GM12878 (cell line): ENCODE measurements at regions not wholly inside any gene's neighbourhood (a gene's known extent, or its start where the extent isn't known, plus 50 kb on each side); places are given as distances from the start of the nearest gene placed in this dataset.

Source experiments
- ATAC-seq: fragments of 200-7000 bp; cut with Tn5 transposase; 3 replicates; pipeline ENCODE4 v1.9.1; 2020; ENCODE audit warnings: mild to moderate bottlenecking, moderate library complexity
- BruUV-seq: library from RNA; stranded (reverse); fragments of 400-500 nt; replicated peaks from 2 replicates; lab custom pipeline; 2021; lab: Mats Ljungman, UMichigan
- CTCF ChIA-PET: fragments of 300-600 bp; sonication (Branson Sonifier 250); formaldehyde crosslinking; extraction: SDS; loops from one replicate; lab custom pipeline; 2021; ENCODE audit warnings: inconsistent platforms; lab: Yijun Ruan, JAX
- POLR2A ChIA-PET: fragments of 350-600 bp; formaldehyde crosslinking; extraction: SDS; loops from one replicate; lab custom pipeline; 2021; ENCODE audit warnings: inconsistent platforms; lab: Charles Lee
- RAD21 ChIA-PET: fragments of 300-600 bp; sonication (Branson Sonifier 250); formaldehyde crosslinking; loops from one replicate; lab custom pipeline; 2023; ENCODE audit warnings: antibody characterized with exemption; ENCODE audit not compliant: unreplicated experiment; lab: Charles Lee
- SMC1A ChIA-PET: fragments of 300-600 bp; sonication (Branson Sonifier 250); formaldehyde crosslinking; loops from one replicate; lab custom pipeline; 2023; ENCODE audit not compliant: unreplicated experiment, uncharacterized antibody; lab: Charles Lee
- DNase-seq: peaks from one replicate; pipeline ENCODE4 v3.0.0-alpha.2; 2011; ENCODE audit warnings: low read depth, low spot score
- FAIRE-seq: peaks from 3 replicates; lab custom pipeline; 2011; peaks lifted over from hg19 to GRCh38; lab: Jason Lieb, UNC
- H2AFZ ChIP-seq: 2 replicates; pipeline ENCODE4 v1.6.0; 2011; ENCODE audit warnings: low read depth, low read length, control low read depth; ENCODE audit not compliant: control insufficient read depth
- H3K27ac ChIP-seq: 2 replicates; pipeline ENCODE4 v1.5.1; 2011; ENCODE audit warnings: control low read depth; ENCODE audit not compliant: control insufficient read depth, insufficient read depth
- H3K27me3 ChIP-seq, 2 experiments: replicated peaks in 1 of 2; 2 replicates each; pipeline versions ENCODE4 v1.6.0 to v1.6.1; 2011; ENCODE audit warnings: low read length in 1 of 2; ENCODE audit not compliant: control insufficient read depth in 2 of 2, insufficient read depth in 2 of 2
- H3K36me3 ChIP-seq, 2 experiments: 2 replicates each; pipeline ENCODE4 v1.5.1; 2011; ENCODE audit warnings: low read length in 1 of 2; ENCODE audit not compliant: control insufficient read depth in 2 of 2, insufficient read depth in 2 of 2
- H3K4me1 ChIP-seq: 2 replicates; pipeline ENCODE4 v1.6.1; 2011; ENCODE audit warnings: mild to moderate bottlenecking, low read length, moderate library complexity, mixed read lengths; ENCODE audit not compliant: control insufficient read depth, insufficient read depth
- H3K4me2 ChIP-seq: 2 replicates; pipeline ENCODE4 v1.6.0; 2011; ENCODE audit warnings: control low read depth; ENCODE audit not compliant: control insufficient read depth, insufficient read depth
- H3K4me3 ChIP-seq: fragments of 200-600 bp; sonication (generic); 2 replicates; pipeline ENCODE4 v1.5.1; 2016
- H3K79me2 ChIP-seq: 2 replicates; pipeline ENCODE4 v1.6.0; 2011; ENCODE audit warnings: low read length; ENCODE audit not compliant: control insufficient read depth, insufficient read depth
- H3K9ac ChIP-seq: 2 replicates; pipeline ENCODE4 v1.8.0; 2011; ENCODE audit warnings: low read length, control low read depth, mixed read lengths; ENCODE audit not compliant: control insufficient read depth, insufficient read depth
- H3K9me3 ChIP-seq: replicated peaks from 3 replicates; pipeline ENCODE4 v1.5.1; 2011; ENCODE audit warnings: mild to moderate bottlenecking, low read length; ENCODE audit not compliant: control insufficient read depth, insufficient read depth
- H4K20me1 ChIP-seq: 2 replicates; pipeline ENCODE4 v1.6.0; 2011; ENCODE audit not compliant: control insufficient read depth, insufficient read depth
- BHLHE40 ChIP-seq, 2 experiments: fragments of 450-650 bp in 1 of 2; IDR thresholded peaks; 2 replicates each; pipeline ENCODE4 v1.6.1; 2011 to 2017; ENCODE audit warnings: low read depth in 2 of 2, borderline replicate concordance in 1 of 2, improper control_type of control experiment in 1 of 2, low read length in 1 of 2, mild to moderate bottlenecking in 1 of 2
- FOXM1 ChIP-seq: IDR thresholded peaks from 2 replicates; pipeline ENCODE4 v1.6.1; 2012; ENCODE audit warnings: low read depth, mild to moderate bottlenecking, inconsistent platforms, low read length, moderate library complexity
- PML ChIP-seq: IDR thresholded peaks from 2 replicates; pipeline ENCODE4 v1.6.1; 2012; ENCODE audit warnings: low read length, inconsistent platforms
- WGBS: methylation state at CpG from one replicate; pipeline ENCODE4 v1.1.6; 2016; ENCODE audit warnings: low lambda C conversion rate; ENCODE audit not compliant: insufficient replicate concordance, insufficient coverage; ENCODE audit errors: missing lambda C conversion rate; 5-methylcytosine and 5-hydroxymethylcytosine counted together
- in situ Hi-C: fragments of 300-500 bp; cut with MboI; formaldehyde crosslinking; loops from 9 replicates; pipeline ENCODE4 v1.14.3; 2018; ENCODE audit warnings: mixed read lengths
- intact Hi-C: fragments of 100-400 bp; cut with micrococcal nuclease; formaldehyde crosslinking; loops from one replicate; pipeline ENCODE4 v1.14.2; 2022; ENCODE audit not compliant: unreplicated experiment
- TF ChIP-seq, protein P1 (sequence below): IDR thresholded peaks from 2 replicates; pipeline ENCODE4 v1.6.1; 2011; ENCODE audit warnings: borderline replicate concordance, low read depth, mild to moderate bottlenecking, moderate library complexity, low read length; ENCODE audit not compliant: insufficient read depth, poor library complexity, severe bottlenecking
- TF ChIP-seq, protein P2 (sequence below): fragments of 450-650 bp; IDR thresholded peaks from 2 replicates; pipeline ENCODE4 v1.6.1; 2018; ENCODE audit warnings: borderline replicate concordance, mild to moderate bottlenecking; ENCODE audit not compliant: partially characterized antibody
- TF ChIP-seq, protein P3 (sequence below): IDR thresholded peaks from 2 replicates; pipeline ENCODE4 v1.6.1; 2012; ENCODE audit warnings: low read depth, low read length, improper control_type of control experiment

DNA sequence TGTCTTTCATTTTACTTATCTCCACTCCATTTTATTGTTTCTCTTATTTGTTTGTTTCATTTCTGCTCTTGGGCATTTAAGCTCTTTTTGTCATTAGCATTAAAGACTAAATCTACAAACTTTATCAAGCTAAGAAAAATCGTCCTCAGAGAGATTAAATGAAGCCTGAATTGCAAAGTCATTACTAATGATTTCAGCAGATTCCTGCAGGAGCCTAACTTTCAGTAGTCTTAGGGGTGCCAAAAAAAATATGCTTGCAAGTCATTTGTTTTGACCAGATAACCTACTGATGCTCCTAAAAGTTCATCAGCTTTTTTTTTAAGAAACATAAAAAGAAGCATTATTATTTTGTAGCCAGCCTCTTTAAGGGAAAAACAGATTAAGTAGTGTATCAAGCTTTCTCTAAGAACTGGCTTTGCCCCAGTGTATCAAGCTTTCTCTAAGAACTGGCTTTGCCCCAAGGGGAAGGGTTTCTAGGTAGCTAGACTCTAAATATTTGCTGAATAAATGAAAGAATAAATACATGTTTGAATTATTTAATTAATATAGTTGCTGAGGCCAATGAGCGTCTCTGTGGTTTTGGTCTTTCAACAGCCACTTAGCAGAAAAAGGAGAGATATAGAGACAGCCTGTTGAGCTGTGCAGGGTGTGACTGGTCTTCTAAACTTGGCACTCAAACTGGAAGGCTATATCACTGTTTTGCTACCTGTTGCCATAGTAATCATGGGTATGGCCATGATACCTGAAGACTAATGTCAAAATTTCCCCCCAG lies 174.2 kb downstream of the BTC start:
- H4K20me1 ChIP-seq = no peaks in the 10 kb centered on the region
- intact Hi-C loops (loop anchor here (5.0 kb wide), 1 partner anchor 83 kb away; no protein-coding TSS in a partner anchor), in situ Hi-C loops (no loop called here)
- no peaks in the 10 kb centered on the region for H3K79me2 ChIP-seq
- BruUV-seq = no TSS peak
- H3K4me2 ChIP-seq = no peak overlapping the region
- H2AFZ ChIP-seq = no peak overlapping the region
- CTCF ChIA-PET = interaction anchor here (1.0 to 5.3 kb wide), 3 partner anchors 49 to 243 kb away, joined by 3 to 63 read pairs (median 3); no protein-coding TSS in a partner anchor
- 18% methylated on average over 2 of the region's 2 CpGs for WGBS
- ATAC-seq (no peak), FAIRE-seq (no peak), DNase-seq (no peak)
- H3K4me3 ChIP-seq = no peak overlapping the region
- no peak for TF ChIP-seq PML
- TF ChIP-seq BHLHE40 (IDR thresholded peaks at IDR 0.05; ENCODE audit: borderline replicate concordance in 1 of 2, low read depth in 2 of 2, low read length in 1 of 2) = no peak
- TF ChIP-seq, protein P1, sequence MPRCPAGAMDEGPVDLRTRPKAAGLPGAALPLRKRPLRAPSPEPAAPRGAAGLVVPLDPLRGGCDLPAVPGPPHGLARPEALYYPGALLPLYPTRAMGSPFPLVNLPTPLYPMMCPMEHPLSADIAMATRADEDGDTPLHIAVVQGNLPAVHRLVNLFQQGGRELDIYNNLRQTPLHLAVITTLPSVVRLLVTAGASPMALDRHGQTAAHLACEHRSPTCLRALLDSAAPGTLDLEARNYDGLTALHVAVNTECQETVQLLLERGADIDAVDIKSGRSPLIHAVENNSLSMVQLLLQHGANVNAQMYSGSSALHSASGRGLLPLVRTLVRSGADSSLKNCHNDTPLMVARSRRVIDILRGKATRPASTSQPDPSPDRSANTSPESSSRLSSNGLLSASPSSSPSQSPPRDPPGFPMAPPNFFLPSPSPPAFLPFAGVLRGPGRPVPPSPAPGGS = no peak
- no peak for TF ChIP-seq FOXM1
- TF ChIP-seq, protein P2, sequence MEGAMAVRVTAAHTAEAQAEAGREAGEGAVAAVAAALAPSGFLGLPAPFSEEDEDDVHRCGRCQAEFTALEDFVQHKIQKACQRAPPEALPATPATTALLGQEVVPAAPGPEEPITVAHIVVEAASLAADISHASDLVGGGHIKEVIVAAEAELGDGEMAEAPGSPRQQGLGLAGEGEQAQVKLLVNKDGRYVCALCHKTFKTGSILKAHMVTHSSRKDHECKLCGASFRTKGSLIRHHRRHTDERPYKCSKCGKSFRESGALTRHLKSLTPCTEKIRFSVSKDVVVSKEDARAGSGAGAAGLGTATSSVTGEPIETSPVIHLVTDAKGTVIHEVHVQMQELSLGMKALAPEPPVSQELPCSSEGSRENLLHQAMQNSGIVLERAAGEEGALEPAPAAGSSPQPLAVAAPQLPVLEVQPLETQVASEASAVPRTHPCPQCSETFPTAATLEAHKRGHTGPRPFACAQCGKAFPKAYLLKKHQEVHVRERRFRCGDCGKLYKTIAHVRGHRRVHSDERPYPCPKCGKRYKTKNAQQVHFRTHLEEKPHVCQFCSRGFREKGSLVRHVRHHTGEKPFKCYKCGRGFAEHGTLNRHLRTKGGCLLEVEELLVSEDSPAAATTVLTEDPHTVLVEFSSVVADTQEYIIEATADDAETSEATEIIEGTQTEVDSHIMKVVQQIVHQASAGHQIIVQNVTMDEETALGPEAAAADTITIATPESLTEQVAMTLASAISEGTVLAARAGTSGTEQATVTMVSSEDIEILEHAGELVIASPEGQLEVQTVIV = no peak
- TF ChIP-seq, protein P3, sequence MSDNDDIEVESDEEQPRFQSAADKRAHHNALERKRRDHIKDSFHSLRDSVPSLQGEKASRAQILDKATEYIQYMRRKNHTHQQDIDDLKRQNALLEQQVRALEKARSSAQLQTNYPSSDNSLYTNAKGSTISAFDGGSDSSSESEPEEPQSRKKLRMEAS = no peak
- H3K9me3 ChIP-seq = no peaks in the 10 kb centered on the region
- H3K36me3 ChIP-seq = no peaks in the 10 kb centered on the region
- H3K27me3 ChIP-seq = no peaks in the 10 kb centered on the region
- RAD21 ChIA-PET = interaction anchor here (0.6 kb wide), 1 partner anchor 243 kb away, joined by 4 read pairs; no protein-coding TSS in a partner anchor
- no peak overlapping the region for H3K27ac ChIP-seq
- POLR2A ChIA-PET = no interaction called here
- H3K4me1 ChIP-seq = no peaks in the 10 kb centered on the region
- SMC1A ChIA-PET = interaction anchor here (0.7 to 1.1 kb wide), 5 partner anchors 16 to 390 kb away, joined by 3 read pairs; no protein-coding TSS in a partner anchor
- no peak overlapping the region for H3K9ac ChIP-seq
